ENCODE measurements at regions not wholly inside any gene's neighbourhood (a gene's known extent, or its start where the extent isn't known, plus 50 kb on each side); places are given as distances from the start of the nearest gene placed in this dataset.

DNA sequence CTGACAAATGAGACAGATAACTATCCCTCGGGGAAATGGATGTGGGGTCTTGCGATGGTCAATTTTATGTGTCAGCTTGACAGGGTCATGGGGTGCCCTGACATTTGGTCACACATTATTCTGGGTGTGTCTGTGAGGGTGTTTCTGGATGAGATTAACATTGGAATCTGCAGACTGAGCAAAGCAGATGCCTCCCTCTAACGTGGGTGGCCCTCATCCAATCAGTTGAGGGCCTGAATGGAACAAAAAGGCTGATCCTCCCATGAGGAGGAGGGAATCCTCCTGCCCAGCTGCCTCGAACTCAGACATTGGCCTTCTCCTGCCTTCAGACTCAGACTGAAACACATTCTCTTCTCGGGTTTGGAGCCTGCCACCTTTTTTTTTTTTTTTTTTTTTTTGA lies 69.0 kb downstream of the MINAR1 start:
- TF ChIP-seq, protein P1, sequence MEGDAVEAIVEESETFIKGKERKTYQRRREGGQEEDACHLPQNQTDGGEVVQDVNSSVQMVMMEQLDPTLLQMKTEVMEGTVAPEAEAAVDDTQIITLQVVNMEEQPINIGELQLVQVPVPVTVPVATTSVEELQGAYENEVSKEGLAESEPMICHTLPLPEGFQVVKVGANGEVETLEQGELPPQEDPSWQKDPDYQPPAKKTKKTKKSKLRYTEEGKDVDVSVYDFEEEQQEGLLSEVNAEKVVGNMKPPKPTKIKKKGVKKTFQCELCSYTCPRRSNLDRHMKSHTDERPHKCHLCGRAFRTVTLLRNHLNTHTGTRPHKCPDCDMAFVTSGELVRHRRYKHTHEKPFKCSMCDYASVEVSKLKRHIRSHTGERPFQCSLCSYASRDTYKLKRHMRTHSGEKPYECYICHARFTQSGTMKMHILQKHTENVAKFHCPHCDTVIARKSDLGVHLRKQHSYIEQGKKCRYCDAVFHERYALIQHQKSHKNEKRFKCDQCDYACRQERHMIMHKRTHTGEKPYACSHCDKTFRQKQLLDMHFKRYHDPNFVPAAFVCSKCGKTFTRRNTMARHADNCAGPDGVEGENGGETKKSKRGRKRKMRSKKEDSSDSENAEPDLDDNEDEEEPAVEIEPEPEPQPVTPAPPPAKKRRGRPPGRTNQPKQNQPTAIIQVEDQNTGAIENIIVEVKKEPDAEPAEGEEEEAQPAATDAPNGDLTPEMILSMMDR (IDR thresholded peaks at IDR 0.05): no peak
- TF ChIP-seq POLR2A (IDR thresholded peaks at IDR 0.05): no peak
